SK-N-SH treated with all-trans-retinoic acid at 6 μM for 48 hours (cell line): ENCODE measurements at regions not wholly inside any gene's neighbourhood (a gene's known extent, or its start where the extent isn't known, plus 50 kb on each side); places are given as distances from the start of the nearest gene placed in this dataset.
"Not testable (repeated sequence)": the region's sequence is repeated elsewhere in the genome, so short reads cannot be mapped to it uniquely, and the experiment has no call there.

Source experiments
- ATAC-seq: fragments of 200-7000 bp; cut with Tn5 transposase; 3 replicates; pipeline ENCODE4 v1.9.1; 2020; ENCODE audit warnings: mild to moderate bottlenecking, moderate library complexity
- ARNTL ChIP-seq: fragments of 450-650 bp; formaldehyde crosslinking; IDR thresholded peaks from 2 replicates; pipeline ENCODE4 v1.5.0; 2020; ENCODE audit warnings: low read depth, mild to moderate bottlenecking, moderate library complexity, borderline replicate concordance
- BACH2 ChIP-seq: fragments of 250-450 bp; sonication (Bioruptor Pico); IDR thresholded peaks from 2 replicates; pipeline ENCODE4 v1.9.0; 2021; ENCODE audit warnings: mild to moderate bottlenecking, borderline replicate concordance
- CSDC2 ChIP-seq: fragments of 250-450 bp; sonication (Bioruptor Pico); IDR thresholded peaks from 2 replicates; pipeline ENCODE4 v1.5.0; 2020; ENCODE audit warnings: mild to moderate bottlenecking, moderate library complexity
- ESRRG ChIP-seq: fragments of 250-450 bp; sonication (Bioruptor Pico); IDR thresholded peaks from 2 replicates; pipeline ENCODE4 v1.6.1; 2021; ENCODE audit warnings: mild to moderate bottlenecking
- GLIS3 ChIP-seq: fragments of 250-450 bp; sonication (Bioruptor Pico); IDR thresholded peaks from 2 replicates; pipeline ENCODE4 v1.5.0; 2020; ENCODE audit warnings: mild to moderate bottlenecking, moderate library complexity
- OSR1 ChIP-seq: fragments of 250-450 bp; sonication (Bioruptor Pico); IDR thresholded peaks from 2 replicates; pipeline ENCODE4 v1.8.0; 2022; ENCODE audit warnings: moderate library complexity, mild to moderate bottlenecking, inconsistent platforms
- RARB ChIP-seq: fragments of 250-450 bp; sonication (Bioruptor Pico); IDR thresholded peaks from 2 replicates; pipeline ENCODE4 v1.8.0; 2021; ENCODE audit warnings: mild to moderate bottlenecking, moderate library complexity
- SNAI2 ChIP-seq: fragments of 250-450 bp; sonication (Bioruptor Pico); IDR thresholded peaks from 2 replicates; pipeline ENCODE4 v1.5.0; 2020; ENCODE audit warnings: mild to moderate bottlenecking, moderate library complexity
- TCF4 ChIP-seq: fragments of 250-450 bp; sonication (Bioruptor Pico); IDR thresholded peaks from 2 replicates; pipeline ENCODE4 v1.8.0; 2021; ENCODE audit warnings: mild to moderate bottlenecking, moderate library complexity, borderline replicate concordance
- TOX ChIP-seq: fragments of 250-450 bp; sonication (Bioruptor Pico); IDR thresholded peaks from 2 replicates; pipeline ENCODE4 v1.8.0; 2021; ENCODE audit warnings: mild to moderate bottlenecking, moderate library complexity, borderline replicate concordance
- ZC3H10 ChIP-seq: fragments of 250-450 bp; sonication (Bioruptor Pico); IDR thresholded peaks from 2 replicates; pipeline ENCODE4 v1.5.1; 2021; ENCODE audit warnings: mild to moderate bottlenecking, moderate library complexity
- ZFP3 ChIP-seq: fragments of 250-450 bp; sonication (Bioruptor Pico); IDR thresholded peaks from 2 replicates; pipeline ENCODE4 v1.5.0; 2020; ENCODE audit warnings: mild to moderate bottlenecking, moderate library complexity
- ZFP30 ChIP-seq: fragments of 450-650 bp; formaldehyde crosslinking; IDR thresholded peaks from 2 replicates; pipeline ENCODE4 v1.5.0; 2022; ENCODE audit warnings: mild to moderate bottlenecking, moderate library complexity
- ZNF565 ChIP-seq: fragments of 450-650 bp; formaldehyde crosslinking; conservative IDR thresholded peaks from 2 replicates; pipeline ENCODE4 v1.5.0; 2020; ENCODE audit warnings: low read depth, mild to moderate bottlenecking, moderate library complexity
- ZNF70 ChIP-seq: fragments of 450-650 bp; formaldehyde crosslinking; IDR thresholded peaks from 2 replicates; pipeline ENCODE4 v1.5.0; 2020; ENCODE audit warnings: mild to moderate bottlenecking, moderate library complexity
- ZNF8 ChIP-seq: fragments of 450-650 bp; formaldehyde crosslinking; IDR thresholded peaks from 2 replicates; pipeline ENCODE4 v1.5.0; 2020; ENCODE audit warnings: mild to moderate bottlenecking, moderate library complexity
- TF ChIP-seq, protein P1 (sequence below): fragments of 250-450 bp; sonication (Bioruptor Pico); IDR thresholded peaks from 2 replicates; pipeline ENCODE4 v1.5.1; 2020; ENCODE audit warnings: low read depth, mild to moderate bottlenecking, moderate library complexity
- TF ChIP-seq, protein P2 (sequence below): fragments of 250-450 bp; sonication (Bioruptor Pico); IDR thresholded peaks from 2 replicates; pipeline ENCODE4 v1.8.0; 2021; ENCODE audit warnings: low read depth, mild to moderate bottlenecking, moderate library complexity, borderline replicate concordance
- TF ChIP-seq, protein P3 (sequence below): fragments of 250-450 bp; sonication (Bioruptor Pico); IDR thresholded peaks from 2 replicates; pipeline ENCODE4 v1.5.1; 2021; ENCODE audit warnings: mild to moderate bottlenecking, moderate library complexity
- TF ChIP-seq, protein P4 (sequence below): fragments of 250-450 bp; sonication (Bioruptor Pico); IDR thresholded peaks from 2 replicates; pipeline ENCODE4 v1.8.0; 2020; ENCODE audit warnings: mild to moderate bottlenecking, moderate library complexity, borderline replicate concordance

DNA sequence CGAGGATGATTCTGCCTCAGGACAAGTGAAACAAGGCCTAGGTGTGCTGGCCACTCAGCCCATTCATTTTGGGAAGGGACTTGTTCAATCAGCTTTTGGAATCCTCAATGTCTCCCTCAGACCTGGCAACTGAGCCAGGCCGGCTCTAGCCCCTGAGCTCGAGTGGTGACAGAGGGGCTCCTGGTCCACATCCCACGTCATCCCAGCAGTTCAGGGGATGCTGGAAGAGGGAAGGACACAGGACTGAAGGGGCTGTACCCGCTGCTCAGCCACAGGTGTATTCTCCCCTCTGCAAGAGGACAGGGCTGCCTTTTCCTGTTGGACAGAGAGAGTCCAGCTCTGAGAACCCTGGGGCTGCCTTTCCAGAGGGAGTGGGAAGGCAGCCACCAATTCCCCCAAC, 244.6 kb upstream of the SFSWAP start:
- ATAC-seq, result no peak
- TF ChIP-seq ZFP3 (CRISPR knock-in tag) (no peak), ZC3H10 (CRISPR knock-in tag) (no peak), ZNF565 (CRISPR knock-in tag) (no peak), ESRRG (CRISPR knock-in tag) (no peak), ZNF8 (CRISPR knock-in tag) (no peak), BACH2 (no peak), ARNTL (CRISPR knock-in tag) (no peak), TOX (CRISPR knock-in tag) (no peak), CSDC2 (CRISPR knock-in tag) (no peak), SNAI2 (CRISPR knock-in tag) (no peak), TCF4 (no peak), ZFP30 (CRISPR knock-in tag) (no peak)
- TF ChIP-seq, protein P1, sequence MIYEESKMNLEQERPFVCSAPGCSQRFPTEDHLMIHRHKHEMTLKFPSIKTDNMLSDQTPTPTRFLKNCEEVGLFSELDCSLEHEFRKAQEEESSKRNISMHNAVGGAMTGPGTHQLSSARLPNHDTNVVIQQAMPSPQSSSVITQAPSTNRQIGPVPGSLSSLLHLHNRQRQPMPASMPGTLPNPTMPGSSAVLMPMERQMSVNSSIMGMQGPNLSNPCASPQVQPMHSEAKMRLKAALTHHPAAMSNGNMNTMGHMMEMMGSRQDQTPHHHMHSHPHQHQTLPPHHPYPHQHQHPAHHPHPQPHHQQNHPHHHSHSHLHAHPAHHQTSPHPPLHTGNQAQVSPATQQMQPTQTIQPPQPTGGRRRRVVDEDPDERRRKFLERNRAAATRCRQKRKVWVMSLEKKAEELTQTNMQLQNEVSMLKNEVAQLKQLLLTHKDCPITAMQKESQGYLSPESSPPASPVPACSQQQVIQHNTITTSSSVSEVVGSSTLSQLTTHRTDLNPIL (CRISPR knock-in tag), result no peak
- TF ChIP-seq, protein P2, sequence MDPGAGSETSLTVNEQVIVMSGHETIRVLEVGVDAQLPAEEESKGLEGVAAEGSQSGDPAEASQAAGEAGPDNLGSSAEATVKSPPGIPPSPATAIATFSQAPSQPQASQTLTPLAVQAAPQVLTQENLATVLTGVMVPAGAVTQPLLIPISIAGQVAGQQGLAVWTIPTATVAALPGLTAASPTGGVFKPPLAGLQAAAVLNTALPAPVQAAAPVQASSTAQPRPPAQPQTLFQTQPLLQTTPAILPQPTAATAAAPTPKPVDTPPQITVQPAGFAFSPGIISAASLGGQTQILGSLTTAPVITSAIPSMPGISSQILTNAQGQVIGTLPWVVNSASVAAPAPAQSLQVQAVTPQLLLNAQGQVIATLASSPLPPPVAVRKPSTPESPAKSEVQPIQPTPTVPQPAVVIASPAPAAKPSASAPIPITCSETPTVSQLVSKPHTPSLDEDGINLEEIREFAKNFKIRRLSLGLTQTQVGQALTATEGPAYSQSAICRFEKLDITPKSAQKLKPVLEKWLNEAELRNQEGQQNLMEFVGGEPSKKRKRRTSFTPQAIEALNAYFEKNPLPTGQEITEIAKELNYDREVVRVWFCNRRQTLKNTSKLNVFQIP (CRISPR knock-in tag), result no peak
- TF ChIP-seq, protein P3, sequence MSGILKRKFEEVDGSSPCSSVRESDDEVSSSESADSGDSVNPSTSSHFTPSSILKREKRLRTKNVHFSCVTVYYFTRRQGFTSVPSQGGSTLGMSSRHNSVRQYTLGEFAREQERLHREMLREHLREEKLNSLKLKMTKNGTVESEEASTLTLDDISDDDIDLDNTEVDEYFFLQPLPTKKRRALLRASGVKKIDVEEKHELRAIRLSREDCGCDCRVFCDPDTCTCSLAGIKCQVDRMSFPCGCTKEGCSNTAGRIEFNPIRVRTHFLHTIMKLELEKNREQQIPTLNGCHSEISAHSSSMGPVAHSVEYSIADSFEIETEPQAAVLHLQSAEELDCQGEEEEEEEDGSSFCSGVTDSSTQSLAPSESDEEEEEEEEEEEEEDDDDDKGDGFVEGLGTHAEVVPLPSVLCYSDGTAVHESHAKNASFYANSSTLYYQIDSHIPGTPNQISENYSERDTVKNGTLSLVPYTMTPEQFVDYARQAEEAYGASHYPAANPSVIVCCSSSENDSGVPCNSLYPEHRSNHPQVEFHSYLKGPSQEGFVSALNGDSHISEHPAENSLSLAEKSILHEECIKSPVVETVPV (CRISPR knock-in tag), result no peak

DNA sequence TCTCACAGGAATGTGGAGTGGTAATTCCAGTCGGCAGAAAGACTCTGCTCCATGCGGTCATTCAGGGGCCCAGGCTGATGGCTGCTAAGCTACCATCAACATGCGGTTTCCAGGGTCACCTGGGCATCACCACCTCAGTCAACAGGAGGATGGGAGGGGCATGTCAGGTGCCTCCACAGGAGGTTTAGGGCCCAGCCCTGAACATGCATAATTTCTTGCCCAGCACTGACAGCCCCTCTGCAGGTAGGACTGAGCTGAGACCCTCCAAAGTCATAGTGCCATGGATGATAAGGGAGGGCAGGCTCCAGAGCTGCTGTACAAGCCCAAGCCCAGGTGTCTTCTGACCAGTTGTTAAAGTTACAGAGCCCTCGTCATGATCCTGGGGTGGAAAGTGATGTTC, 244.0 kb upstream of the SFSWAP start:
- TF ChIP-seq GLIS3 (no peak), TCF4 (no peak), OSR1 (CRISPR knock-in tag) (no peak), ZNF70 (CRISPR knock-in tag) (no peak), ZC3H10 (CRISPR knock-in tag) (no peak)
- TF ChIP-seq, protein P2 (CRISPR knock-in tag), result no peak
- ATAC-seq, result no peak

DNA sequence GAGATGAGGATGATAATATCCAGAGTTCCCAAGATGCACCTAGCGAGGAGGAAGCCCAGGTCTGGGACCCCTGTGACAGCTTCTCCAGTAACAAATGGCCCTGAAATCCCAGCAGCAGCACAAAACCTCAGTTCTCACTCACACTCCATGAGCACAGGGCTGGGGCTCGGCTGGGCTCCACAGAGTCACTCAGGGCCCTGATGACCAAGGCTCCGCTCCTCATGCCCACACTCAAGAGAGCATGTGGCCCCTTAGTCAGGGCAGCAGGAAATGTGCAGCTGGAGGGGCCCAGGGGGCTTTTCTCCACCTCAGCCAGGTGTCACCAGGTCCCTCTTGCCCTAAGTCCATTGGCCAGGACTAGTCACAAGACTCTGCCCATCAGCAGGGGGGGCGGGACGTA, 242.7 kb upstream of the SFSWAP start:
- TF ChIP-seq RARB (CRISPR knock-in tag) (no peak), OSR1 (CRISPR knock-in tag) (no peak), ZC3H10 (CRISPR knock-in tag) (no peak)
- TF ChIP-seq, protein P2 (CRISPR knock-in tag), result no peak
- TF ChIP-seq, protein P4, sequence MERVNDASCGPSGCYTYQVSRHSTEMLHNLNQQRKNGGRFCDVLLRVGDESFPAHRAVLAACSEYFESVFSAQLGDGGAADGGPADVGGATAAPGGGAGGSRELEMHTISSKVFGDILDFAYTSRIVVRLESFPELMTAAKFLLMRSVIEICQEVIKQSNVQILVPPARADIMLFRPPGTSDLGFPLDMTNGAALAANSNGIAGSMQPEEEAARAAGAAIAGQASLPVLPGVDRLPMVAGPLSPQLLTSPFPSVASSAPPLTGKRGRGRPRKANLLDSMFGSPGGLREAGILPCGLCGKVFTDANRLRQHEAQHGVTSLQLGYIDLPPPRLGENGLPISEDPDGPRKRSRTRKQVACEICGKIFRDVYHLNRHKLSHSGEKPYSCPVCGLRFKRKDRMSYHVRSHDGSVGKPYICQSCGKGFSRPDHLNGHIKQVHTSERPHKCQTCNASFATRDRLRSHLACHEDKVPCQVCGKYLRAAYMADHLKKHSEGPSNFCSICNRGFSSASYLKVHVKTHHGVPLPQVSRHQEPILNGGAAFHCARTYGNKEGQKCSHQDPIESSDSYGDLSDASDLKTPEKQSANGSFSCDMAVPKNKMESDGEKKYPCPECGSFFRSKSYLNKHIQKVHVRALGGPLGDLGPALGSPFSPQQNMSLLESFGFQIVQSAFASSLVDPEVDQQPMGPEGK (CRISPR knock-in tag), result no peak
- no peak for ATAC-seq

DNA sequence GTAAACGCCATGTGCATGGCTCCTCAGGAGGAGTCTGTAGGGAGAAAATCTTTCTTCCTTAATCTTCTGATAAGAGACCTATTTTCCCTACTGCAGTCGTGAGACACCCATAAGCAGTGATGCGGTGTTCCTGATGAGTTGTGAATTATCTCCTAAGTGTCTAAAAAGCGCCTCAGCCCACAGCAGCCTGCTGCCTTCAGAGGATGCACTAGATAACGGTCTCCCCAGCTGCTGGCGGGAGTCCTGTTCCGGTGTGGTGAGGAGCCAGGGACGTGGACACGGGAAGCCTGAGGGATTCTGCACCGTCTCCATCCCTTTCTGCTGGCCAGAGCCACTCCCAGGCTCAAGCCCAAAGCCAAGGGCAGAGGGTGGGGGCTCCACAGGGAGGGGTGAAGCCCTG, 240.9 kb upstream of the SFSWAP start:
- ATAC-seq, result not testable (repeated sequence)
